OCI-LY7 (cell line): ENCODE measurements at regions not wholly inside any gene's neighbourhood (a gene's known extent, or its start where the extent isn't known, plus 50 kb on each side); places are given as distances from the start of the nearest gene placed in this dataset.

Experiments
- EZH2phosphoT487 ChIP-seq: fragments of 200-600 bp; sonication (generic); IDR thresholded peaks from 2 replicates; pipeline ENCODE4 v1.6.1; 2018; ENCODE audit warnings: low read depth, borderline replicate concordance, mild to moderate bottlenecking, mixed run types, antibody characterized with exemption, low read length, moderate library complexity, mixed read lengths
- TF ChIP-seq, protein P1 (sequence below): fragments of 200-600 bp; sonication (generic); conservative IDR thresholded peaks from 2 replicates; pipeline ENCODE4 v1.5.1; 2014; ENCODE audit warnings: mild to moderate bottlenecking, antibody characterized with exemption, low read length, moderate library complexity, mixed read lengths

DNA sequence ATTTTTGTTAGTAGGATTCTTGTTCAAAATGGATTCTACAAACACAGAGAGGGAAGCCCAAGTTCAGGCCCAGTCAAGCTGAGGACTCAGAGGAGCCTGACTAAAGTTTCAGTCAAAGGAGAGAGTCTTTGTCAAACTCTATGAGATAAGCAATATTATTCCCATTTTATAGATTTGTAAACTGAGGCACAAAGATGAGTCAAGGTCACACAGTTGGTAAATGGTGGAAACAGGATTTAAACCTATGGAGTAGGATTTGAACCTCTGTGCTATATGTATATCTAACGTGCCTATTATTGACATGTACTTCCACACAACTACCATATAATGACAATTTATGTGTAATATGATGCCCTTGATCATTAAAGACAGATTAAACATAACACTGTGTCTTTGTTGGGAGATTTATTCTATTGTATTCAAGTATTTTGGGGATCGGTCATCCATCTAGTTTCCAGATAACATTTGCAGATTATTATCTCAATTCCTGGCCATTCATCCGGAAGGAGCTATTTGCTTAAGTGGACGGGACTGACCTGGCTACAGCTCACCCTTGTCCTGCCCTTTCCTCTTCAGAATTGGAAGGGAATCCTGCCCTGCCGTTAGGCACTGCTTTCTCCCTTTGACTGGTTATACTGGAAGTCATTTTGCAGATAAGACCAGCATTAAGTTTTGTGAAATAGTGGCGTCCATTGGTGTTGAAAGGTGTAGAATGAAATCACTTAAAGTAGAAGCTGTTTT, 86.1 kb upstream of the LMO4 start:
- TF ChIP-seq, protein P1, sequence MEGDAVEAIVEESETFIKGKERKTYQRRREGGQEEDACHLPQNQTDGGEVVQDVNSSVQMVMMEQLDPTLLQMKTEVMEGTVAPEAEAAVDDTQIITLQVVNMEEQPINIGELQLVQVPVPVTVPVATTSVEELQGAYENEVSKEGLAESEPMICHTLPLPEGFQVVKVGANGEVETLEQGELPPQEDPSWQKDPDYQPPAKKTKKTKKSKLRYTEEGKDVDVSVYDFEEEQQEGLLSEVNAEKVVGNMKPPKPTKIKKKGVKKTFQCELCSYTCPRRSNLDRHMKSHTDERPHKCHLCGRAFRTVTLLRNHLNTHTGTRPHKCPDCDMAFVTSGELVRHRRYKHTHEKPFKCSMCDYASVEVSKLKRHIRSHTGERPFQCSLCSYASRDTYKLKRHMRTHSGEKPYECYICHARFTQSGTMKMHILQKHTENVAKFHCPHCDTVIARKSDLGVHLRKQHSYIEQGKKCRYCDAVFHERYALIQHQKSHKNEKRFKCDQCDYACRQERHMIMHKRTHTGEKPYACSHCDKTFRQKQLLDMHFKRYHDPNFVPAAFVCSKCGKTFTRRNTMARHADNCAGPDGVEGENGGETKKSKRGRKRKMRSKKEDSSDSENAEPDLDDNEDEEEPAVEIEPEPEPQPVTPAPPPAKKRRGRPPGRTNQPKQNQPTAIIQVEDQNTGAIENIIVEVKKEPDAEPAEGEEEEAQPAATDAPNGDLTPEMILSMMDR: no peak
- TF ChIP-seq EZH2phosphoT487: no peak
